GM21825 (cell line): ENCODE measurements at regions not wholly inside any gene's neighbourhood (a gene's known extent, or its start where the extent isn't known, plus 50 kb on each side); places are given as distances from the start of the nearest gene placed in this dataset.
"Not testable (repeated sequence)": the region's sequence is repeated elsewhere in the genome, so short reads cannot be mapped to it uniquely, and the experiment has no call there.

Source experiments
- ATAC-seq: cut with Tn5 transposase; IDR thresholded peaks from one replicate; pipeline ENCODE4 v1.9.1; 2021; ENCODE audit warnings: mild to moderate bottlenecking, moderate library complexity; ENCODE audit not compliant: unreplicated experiment

DNA sequence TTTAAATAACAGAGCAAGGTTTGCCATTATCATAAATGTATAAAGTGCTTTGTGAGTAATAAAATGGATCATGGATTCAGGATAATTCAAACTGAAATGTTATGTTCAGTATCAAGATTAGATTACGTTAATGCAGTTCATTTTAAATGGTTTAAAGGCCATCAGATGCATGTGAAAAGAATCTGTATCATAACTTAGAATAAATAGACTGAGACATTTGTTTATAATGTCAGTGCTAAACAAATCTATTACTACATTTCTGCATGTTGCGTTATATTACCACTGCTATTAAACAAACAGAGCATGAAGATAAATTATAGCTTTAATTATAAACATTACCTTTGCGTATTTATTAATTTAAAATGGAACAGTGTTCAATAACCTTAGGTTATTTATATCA is 160.2 kb downstream of the TOX3 start:
- no peak for ATAC-seq

DNA sequence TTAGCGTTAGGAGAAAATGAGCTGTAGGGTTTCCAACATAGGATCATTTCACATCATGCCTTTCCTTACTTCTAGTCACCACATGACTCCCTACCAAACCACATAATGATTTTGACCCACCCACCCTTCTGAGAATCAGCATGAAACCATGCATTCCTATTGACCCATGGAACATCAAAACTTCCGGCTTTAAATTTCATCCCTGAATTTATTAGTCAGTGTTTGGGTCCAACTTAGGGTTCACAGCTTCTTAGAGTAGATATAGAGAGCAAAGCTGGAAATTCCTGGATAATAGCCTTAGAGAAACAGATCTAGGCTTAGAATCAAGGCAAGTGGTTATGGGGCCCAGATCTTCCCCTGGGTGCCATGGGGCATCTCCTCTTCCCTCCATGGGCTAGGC is 162.6 kb downstream of the TOX3 start:
- ATAC-seq: no peak

DNA sequence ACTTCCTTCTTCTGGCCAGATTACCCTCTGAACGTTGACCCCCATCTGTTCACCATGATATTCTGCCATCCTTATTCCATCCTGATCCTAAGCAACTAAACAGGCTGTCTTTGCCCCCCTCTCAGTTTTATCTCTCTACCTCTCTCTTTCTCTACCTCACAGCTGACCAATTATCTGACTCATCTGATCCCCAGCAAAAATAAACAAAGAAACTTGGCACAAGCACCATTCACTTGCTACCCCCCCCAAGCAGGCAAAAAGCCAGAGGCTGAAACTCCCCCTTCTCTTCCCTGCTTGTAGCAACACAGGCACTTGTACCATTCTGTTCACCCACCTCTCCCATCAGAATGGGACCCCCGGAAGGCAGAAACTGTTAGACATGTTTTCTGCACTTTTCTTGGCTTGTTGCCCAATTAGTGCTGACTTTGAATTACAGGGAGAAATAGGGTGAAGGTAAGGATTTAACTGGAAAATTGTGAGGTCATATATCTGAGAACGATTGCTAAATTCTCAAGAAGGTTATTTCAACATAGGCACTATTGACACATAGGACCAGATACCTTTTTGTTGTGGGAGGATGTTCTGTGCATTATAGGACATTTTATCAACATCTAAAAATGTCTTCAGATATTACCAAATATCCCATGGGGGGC is 163.2 kb downstream of the TOX3 start:
- ATAC-seq: no peak

DNA sequence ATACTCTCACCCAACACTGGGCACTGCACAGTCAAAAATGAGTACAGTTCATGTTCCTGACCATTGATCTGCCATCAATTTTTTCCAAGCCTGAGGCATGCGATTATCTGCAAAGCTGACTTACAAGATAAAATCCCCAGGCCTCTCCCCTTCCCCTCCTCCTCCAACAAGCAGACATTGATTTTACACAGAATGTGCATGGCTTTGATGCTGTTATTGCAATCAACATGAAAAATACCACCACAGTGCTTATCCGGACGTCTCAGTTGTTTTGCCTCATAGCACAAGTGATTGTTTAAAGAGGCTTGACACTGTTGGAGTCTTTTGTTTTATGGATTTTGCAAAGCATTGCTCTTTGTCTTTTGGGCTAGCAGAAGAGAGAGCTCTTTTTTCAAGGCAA is 163.8 kb downstream of the TOX3 start:
- ATAC-seq: no peak

DNA sequence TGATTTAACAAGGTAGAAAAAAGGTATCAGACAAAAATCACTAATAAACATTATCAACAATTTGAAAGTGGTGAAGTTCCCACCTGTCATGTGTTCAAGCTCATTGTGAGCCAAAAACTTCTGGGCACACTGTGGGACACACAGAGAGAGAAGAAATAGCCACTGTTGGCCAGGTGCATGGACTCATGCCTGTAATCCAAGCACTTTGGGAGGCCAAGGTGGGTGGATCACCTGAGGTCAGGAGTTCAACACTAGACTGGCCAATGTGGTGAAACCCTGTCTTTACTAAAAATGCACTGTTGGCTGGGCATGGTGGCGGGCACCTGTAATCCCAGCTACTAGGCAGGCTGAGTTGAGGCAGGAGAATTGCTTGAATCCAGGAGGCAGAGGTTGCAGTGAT is 167.4 kb downstream of the TOX3 start:
- no peak for ATAC-seq

DNA sequence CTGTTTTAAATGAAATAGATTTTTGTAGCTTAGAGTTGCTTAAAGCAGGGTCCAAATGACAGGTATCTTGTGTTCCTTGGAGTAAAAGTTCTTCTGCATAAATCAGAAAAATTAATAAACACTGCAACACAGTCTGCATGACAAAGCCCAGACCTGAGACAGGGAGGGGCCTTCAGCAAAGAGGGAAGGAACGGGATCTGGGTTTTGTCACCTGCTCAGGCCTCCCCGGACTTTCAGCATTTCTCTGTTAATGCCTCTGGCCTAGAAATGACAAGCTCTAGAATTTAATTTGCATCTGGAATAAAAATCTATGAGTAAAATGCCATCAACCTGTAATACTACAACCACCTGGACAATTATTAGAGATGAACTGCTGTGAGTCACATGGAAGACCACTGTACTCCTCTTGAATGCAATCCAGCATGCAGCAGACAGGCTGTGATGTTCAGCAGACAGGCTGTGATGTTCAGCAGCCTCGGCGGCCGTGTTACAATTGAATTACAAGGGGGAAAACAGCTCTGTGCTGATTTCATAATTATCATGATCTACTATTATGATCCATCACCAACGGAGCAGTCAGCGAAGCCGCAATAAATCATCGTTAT is 170.2 kb downstream of the TOX3 start:
- ATAC-seq: no peak

DNA sequence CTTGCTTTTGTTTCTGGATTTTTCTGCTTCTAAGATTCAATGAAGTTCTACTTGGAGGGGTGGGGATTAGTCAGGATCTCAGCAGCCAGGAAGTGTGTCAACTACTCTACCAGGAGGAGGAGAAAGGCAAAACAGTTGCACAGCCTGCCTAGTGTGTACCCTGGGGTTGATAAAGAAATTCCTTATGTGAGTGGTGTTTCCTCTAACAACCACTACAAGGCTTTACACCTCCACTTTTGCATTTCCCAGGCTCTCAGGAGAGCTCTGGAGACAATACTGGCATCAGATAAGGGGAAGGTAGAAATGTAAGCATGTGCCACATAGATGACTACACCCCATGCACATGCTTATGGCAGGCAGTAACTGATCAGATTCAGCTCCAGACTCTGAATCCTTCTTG is 174.6 kb downstream of the TOX3 start:
- ATAC-seq: no peak

DNA sequence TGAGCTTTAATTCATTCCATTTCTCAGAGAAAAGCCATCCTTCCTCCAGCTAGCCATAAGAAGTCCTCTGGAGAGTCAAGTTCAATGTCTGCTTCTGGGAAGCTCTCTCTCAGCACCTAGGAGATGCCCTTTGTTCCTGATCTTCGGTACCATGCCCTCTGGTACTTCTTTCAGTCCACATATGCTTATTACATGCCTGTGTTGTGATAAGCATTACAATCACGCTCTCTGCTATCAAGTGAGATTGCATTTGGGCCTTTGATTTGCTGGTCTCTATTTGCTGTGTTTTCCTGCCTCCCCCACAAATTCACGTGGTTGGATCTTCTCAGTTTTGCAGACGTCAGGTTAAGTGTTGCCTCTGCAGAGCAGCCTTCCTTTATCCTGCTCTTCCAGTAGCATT is 178.1 kb downstream of the TOX3 start:
- ATAC-seq: no peak

DNA sequence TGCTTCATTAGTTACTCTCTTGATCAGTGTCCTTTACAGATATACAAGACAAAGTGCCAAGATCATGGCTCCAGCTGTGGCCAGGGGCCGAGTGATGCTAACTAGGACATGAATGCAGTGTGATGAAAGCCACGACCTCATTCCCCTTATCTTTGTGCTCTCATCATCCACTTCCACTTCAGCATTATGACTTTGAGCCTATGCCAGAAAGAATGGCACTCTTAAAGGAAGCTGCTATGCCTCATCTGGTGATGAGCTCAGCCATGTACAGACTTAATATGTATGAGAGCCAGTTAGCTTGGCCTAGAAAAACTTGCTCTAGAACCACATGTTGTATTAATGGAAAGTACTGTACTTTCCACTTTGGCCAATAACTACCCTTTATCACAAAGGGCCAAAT is 179.1 kb downstream of the TOX3 start:
- no peak for ATAC-seq

DNA sequence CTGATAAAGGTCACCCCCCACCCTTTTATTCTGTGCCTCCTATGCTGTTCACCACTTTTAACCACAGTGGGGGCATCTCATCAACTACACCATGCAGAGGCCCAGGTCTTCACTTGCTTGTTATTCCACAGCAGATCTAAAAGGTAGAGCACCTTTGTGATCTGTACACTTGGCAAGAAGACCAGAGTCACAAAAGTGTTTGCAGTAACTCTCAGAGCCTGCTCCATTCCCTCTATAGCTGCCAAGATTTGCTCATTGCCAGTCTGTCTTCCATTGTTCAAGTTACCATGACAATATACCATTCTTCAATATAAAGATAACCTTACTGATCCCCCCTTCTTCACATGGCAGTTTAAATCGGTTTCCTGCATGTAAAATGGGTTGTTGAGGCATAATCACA is 180.0 kb downstream of the TOX3 start:
- ATAC-seq: no peak

DNA sequence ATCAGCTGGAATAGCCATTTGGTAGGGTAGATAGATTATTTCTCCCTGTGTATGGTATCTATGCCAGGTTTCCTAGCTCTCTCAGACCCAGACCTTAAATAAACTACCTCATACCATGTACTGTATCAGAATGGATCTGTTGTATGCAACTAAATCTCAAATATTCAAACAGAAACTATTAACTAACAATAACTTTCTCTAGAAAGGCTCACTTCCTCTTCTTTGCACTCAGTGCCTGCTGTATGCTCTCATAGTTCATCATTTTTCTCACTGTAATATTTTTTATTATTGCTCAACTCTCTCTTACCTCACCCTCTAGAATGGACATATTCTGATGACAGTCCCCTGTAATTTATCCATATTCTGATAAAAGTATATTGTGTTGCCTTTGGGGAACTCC is 182.4 kb downstream of the TOX3 start:
- no peak for ATAC-seq

DNA sequence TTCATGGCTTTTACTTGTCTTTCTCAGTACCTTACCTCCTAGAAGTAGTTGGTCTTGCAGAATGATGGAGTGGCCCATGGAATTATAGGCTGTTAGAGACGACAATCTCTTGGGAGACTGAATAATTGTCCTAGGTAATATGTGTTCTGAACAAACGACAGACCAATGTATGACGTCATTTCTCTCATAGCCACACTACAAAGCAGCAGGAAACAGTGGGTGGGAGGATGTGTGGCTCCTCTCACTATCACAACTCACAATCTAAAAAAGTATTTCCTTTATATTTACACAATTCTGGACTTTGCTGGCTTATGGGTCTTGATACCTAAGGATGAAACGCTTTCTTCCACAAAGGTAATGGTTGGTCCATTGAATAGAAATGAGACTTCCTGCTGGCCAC is 183.9 kb downstream of the TOX3 start:
- ATAC-seq: no peak

DNA sequence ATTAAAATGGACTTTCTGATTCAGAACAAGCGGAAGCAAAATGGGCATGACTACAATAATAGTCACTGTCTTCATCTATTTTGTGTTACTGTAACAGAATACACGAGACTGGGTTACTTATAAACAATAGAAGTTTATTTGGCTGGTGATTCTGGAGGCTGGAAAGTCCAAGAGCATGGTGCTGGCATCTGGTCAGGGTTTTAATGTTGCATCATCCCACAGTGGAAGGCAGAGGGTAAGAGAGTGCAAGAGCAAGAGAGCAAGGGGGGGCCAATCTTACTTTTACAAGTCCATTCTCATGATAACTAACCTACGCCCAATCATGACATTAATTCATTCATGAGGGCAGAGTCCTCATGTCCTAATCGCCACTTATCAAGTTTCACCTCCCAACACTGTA is 189.2 kb downstream of the TOX3 start:
- ATAC-seq: no peak

DNA sequence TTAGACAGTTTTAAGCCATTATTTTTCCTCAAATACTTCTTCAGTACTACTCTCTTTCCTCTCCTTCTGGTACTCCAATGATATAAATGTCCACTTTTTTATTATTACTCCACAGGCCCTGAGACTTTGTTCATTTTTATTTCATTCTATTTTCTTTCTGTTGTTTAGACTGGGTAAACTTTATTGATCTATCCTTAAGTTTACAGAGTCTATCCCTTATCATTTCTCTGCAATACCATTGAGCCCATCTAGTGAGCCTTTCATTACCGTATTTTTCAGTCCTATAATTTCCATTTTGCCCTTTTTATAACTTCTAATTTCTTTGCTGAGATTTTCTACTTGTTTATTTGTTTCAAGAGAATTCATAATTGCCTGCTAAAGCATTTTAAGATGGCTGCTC is 193.7 kb downstream of the TOX3 start:
- ATAC-seq: no peak

DNA sequence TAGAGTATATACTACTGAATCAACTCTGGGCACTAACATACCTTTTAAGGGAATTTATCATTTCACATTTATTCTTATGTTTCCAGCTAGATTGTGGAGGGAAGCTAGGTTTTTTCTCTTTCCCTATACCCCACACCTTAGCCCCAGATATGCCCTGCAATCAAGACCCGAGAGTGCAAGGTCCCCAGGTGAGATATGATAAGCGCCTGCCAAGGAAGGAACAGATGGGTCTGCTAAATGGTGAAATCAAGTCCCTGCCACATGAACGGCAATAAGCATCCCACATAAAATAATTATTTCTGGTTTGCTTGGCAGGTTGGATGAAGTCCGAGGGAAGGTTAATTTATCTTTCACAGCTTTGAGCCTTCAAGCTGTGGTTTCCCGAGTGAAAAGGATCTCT is 195.5 kb downstream of the TOX3 start:
- no peak for ATAC-seq

DNA sequence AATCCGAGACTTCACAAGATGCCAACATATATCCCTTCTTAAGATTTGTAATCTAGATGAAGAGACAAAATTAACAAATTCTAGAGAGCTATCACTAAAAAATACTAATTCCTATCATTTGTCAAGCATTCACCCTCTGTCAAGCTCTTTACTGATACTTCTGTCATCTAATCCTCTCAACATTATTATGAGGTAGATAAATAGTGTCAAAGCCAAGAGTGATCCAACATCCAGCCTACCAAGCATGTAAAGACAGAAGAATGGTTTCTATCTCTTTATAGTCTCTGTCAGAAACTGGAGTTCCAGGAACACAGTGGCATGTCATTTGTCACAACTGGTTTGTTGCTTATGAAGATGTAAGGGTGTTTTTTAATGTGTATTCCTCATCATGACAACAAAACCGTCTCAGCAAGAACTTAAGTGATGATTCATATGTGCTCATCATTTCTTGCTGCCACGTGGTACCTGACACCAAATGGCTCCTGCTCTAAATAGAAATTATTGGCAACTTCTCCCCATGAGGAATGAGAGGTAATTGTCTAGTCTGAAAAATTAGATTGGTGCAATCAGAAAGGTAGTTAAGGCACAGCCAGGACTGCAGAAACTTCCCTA is 196.8 kb downstream of the TOX3 start:
- ATAC-seq: no peak

DNA sequence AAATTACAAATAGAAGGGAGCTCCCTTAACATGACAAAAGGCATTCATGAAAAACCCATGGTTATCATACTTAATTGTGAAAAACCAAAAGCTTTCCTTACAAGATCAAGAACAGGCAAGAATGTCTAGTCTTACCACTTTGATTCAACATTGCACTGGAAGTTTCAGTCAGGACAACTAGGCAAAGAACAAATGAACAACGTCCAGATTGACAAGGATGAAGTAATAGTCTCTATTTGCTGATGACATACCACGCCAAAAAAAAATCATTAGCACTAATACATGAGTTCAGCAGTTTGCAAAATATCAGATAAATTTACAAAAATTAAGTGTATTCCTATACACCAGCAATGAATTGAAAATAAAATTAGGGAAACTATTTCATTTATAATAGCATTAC is 200.2 kb downstream of the TOX3 start:
- no peak for ATAC-seq

DNA sequence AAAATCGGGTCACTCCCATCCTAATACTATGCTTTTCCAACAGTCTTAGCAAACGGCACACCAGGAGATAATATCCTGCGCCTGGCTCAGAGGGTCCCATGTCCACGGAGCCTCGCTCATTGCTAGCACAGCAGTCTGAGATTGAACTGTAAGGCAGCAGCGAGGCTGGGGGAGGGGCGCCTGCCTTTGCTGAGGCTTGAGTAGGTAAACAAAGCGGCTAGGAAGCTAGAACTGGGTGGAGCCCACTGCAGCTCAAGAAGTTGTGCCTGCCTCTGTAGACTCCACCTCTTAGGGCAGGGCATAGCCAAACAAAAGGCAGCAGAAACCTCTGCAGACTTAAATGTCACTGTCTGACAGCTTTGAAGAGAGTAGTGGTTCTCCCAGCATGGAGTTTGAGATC is 213.3 kb downstream of the TOX3 start:
- ATAC-seq: not testable (repeated sequence)

DNA sequence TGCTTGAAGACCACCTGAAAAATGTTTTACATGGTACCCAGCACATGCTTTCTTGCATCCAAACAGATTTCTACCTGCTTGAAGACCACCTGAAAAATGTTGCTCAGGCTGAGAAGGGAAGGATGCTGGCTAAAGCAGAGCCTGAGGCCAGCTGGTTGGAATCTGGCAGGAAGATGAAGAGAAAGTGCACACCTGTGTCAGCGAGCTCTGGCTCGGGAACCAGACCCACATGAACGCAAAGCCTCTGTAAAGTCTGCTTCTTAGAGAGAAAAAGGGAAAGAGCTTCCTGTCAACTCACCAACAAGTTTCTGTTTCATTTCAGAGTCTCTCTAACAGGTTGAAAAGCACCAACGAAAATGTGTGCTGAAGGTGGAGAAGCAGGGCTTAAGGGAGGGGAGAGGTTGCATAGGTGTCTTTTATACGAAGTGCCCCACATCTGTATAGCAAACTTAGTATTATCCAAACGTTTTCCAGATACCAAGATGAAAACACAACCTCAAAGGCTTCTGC is 226.0 kb downstream of the TOX3 start:
- no peak for ATAC-seq

DNA sequence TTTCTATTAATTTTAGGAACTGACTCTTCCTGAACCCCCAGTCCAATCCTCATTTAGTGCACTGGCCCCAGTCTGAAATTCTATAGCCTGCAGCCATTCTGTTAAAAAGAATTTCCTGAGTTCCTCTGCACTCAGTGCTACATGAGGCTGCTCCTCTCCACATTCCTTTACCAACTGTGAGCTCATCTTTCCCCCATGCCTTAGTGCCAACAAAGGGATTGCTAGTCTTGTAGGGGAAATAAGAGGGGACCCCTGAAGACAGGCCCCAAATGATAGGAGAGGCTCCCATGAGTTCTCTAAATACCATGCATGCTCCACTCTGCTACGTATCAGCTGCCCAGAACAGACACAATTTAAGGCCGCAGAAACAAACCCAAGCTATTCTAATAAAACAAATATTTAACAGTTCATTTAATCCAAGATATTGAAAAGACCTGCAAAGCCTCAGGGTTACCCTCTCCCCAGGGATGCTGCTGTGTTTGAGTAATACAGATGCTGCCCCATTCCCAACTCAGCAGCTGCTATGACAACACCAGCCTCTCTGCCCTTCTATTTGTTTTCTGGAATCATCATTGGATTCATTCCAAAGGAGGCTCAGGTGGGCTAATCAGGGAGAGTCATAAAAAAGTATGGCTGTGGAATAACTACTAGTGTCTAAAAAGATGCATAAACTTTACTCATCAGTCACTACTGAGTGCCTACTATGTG is 228.5 kb downstream of the TOX3 start:
- ATAC-seq: no peak

DNA sequence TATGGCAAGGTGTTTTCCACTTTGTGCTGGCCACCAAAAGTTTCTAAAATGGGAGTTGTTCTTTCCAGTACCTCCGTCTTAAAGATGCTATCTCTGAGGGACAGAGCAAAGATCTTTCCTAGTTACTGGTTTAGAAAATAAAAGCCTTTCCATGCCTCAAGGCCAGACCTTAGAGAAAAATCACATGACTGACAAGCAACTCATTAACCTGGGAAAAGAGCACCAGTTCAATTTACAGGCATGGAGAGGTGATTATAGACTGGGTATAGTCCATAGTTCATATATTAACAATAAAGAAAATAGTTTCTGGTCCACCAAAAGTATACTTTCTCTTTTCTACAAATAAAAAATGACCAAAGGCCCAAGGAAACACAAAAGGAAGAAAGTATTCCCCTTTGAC is 230.7 kb downstream of the TOX3 start:
- no peak for ATAC-seq

DNA sequence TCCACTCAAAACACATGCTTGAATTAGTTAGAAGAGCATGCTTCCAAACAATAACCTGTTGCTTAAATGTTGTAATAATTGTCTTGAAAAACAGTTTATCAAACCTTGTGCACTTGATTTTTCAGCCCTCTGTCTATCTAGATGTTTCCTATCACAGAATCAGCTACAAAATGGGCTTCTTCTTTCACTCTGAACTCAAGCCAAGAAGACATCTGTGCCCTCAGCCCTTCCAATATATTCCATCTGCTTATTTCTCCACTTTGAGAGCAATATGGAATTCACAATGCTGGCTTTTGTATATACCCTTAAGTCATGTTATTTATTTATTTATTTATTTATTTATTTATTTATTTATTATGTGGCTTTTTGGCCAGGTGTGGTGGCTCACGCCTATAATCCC is 234.2 kb downstream of the TOX3 start:
- no peak for ATAC-seq
